NCI-H2227 treated with DMSO at 0.1 percent for 48 hours (cell line): ENCODE measurements at regions not wholly inside any gene's neighbourhood (a gene's known extent, or its start where the extent isn't known, plus 50 kb on each side); places are given as distances from the start of the nearest gene placed in this dataset.

Source experiments
- DNase-seq: peaks from one replicate; lab custom pipeline; 2025; lab: John Stamatoyannopoulos, UW

GRCh38 chr22:22038178-22038880 lies 55.7 kb upstream of the TOP3B start:
- DNase-seq = no peak

- DNase-seq = no peak
Measured at GRCh38 chr22:22037740-22038139, 55.2 kb upstream of the TOP3B start.

- DNase-seq = no peak
Measured at GRCh38 chr22:22037229-22037628, 54.6 kb upstream of the TOP3B start.

GRCh38 chr22:22036588-22036987 lies 54.0 kb upstream of the TOP3B start:
- DNase-seq = no peak

GRCh38 chr22:22035771-22036314 lies 53.3 kb upstream of the TOP3B start:
- no peak for DNase-seq

- DNase-seq = no peak
Measured at GRCh38 chr22:22035203-22035602, 52.6 kb upstream of the TOP3B start.

GRCh38 chr22:22034469-22035132 lies 52.0 kb upstream of the TOP3B start:
- no peak for DNase-seq

- no peak for DNase-seq
Measured at GRCh38 chr22:22033803-22034468, 51.3 kb upstream of the TOP3B start.

- DNase-seq = no peak
Measured at GRCh38 chr22:22032906-22033802, 50.6 kb upstream of the TOP3B start.

GRCh38 chr22:22032099-22032905 lies 49.7 kb upstream of the TOP3B start:
- DNase-seq = no peak
